Loucy (cell line): ENCODE measurements at regions not wholly inside any gene's neighbourhood (a gene's known extent, or its start where the extent isn't known, plus 50 kb on each side); places are given as distances from the start of the nearest gene placed in this dataset.

Experiments
- H2AFZ ChIP-seq: fragments of 200-600 bp; sonication (generic); 2 replicates; pipeline ENCODE4 v1.6.0; 2016; ENCODE audit warnings: antibody characterized with exemption, mild to moderate bottlenecking, low read length, moderate library complexity
- H3F3A ChIP-seq: fragments of 200-600 bp; 2 replicates; pipeline ENCODE4 v1.6.0; 2016; ENCODE audit warnings: antibody characterized with exemption, low read depth, mild to moderate bottlenecking
- H3K27me3 ChIP-seq: fragments of 200-600 bp; sonication (generic); 2 replicates; pipeline ENCODE4 v1.6.1; 2014; ENCODE audit warnings: low read length, mild to moderate bottlenecking; ENCODE audit not compliant: insufficient read depth, poor library complexity, severe bottlenecking
- H3K36me3 ChIP-seq: fragments of 200-600 bp; sonication (generic); 2 replicates; pipeline ENCODE4 v1.6.1; 2016; ENCODE audit warnings: low read length; ENCODE audit not compliant: insufficient read depth
- H3K4me1 ChIP-seq: fragments of 200-600 bp; sonication (generic); 2 replicates; pipeline ENCODE4 v1.5.1; 2014; ENCODE audit warnings: low read length, mild to moderate bottlenecking; ENCODE audit not compliant: insufficient read depth, poor library complexity, severe bottlenecking
- H3K4me2 ChIP-seq: fragments of 200-600 bp; sonication (generic); 2 replicates; pipeline ENCODE4 v1.6.0; 2014; ENCODE audit warnings: antibody characterized with exemption, low read length, low read depth, mild to moderate bottlenecking; ENCODE audit not compliant: poor library complexity, severe bottlenecking
- H3K4me3 ChIP-seq: fragments of 200-600 bp; sonication (generic); 2 replicates; pipeline ENCODE4 v1.5.1; 2014; ENCODE audit warnings: low read length, mild to moderate bottlenecking, mixed read lengths; ENCODE audit not compliant: poor library complexity, severe bottlenecking
- H3K79me2 ChIP-seq: fragments of 200-600 bp; sonication (generic); 2 replicates; pipeline ENCODE4 v1.6.1; 2014; ENCODE audit warnings: low read length; ENCODE audit not compliant: insufficient read depth
- H3K9ac ChIP-seq: fragments of 200-600 bp; sonication (generic); 2 replicates; pipeline ENCODE4 v1.6.0; 2014; ENCODE audit warnings: mild to moderate bottlenecking, low read depth, low read length, moderate library complexity; ENCODE audit not compliant: poor library complexity, severe bottlenecking
- H3K9me2 ChIP-seq: fragments of 200-600 bp; sonication (generic); replicated peaks from 2 replicates; pipeline ENCODE4 v1.6.1; 2016; ENCODE audit warnings: low read depth, low read length, mixed read lengths
- H3K9me3 ChIP-seq: fragments of 200-600 bp; sonication (generic); 2 replicates; pipeline ENCODE4 v1.6.1; 2014; ENCODE audit warnings: mild to moderate bottlenecking, antibody characterized with exemption, low read length, low read depth; ENCODE audit not compliant: insufficient read depth
- H4K20me1 ChIP-seq: fragments of 200-600 bp; sonication (generic); 2 replicates; pipeline ENCODE4 v1.6.0; 2014; ENCODE audit warnings: antibody characterized with exemption, low read length, mild to moderate bottlenecking; ENCODE audit not compliant: insufficient read depth, poor library complexity, severe bottlenecking
- CTCF ChIP-seq: fragments of 200-600 bp; sonication (generic); conservative IDR thresholded peaks from 2 replicates; pipeline ENCODE4 v1.5.1; 2014; ENCODE audit warnings: mild to moderate bottlenecking, antibody characterized with exemption, low read length
- EZH2phosphoT487 ChIP-seq: fragments of 200-600 bp; IDR thresholded peaks from 2 replicates; pipeline ENCODE4 v1.6.1; 2018; ENCODE audit warnings: antibody characterized with exemption, mild to moderate bottlenecking, moderate library complexity, borderline replicate concordance

GRCh38 chr17:83012200-83012785, 67.1 kb upstream of the METRNL start:
- Histone ChIP-seq H3K9me2 (no peaks in the 10 kb centered on the region), H3F3A (no peaks in the 10 kb centered on the region), H2AFZ (no peak overlapping the region), H3K79me2 (peaks cover 62% of the 10 kb centered on the region; the same call in 1 of the 2 replicates), H3K4me3 (no peak overlapping the region), H3K4me1 (peaks cover 19% of the 10 kb centered on the region), H3K36me3 (peaks cover 8% of the 10 kb centered on the region; the same call in 1 of the 2 replicates), H3K9ac (no peak overlapping the region), H3K4me2 (no peak overlapping the region), H3K27me3 (no peaks in the 10 kb centered on the region), H4K20me1 (peaks cover 32% of the 10 kb centered on the region), H3K9me3 (no peaks in the 10 kb centered on the region)
- TF ChIP-seq EZH2phosphoT487: no peak
- no peak for TF ChIP-seq CTCF

- no peaks in the 10 kb centered on the region for H3K9me2 ChIP-seq
- H4K20me1 ChIP-seq: peaks cover 28% of the 10 kb centered on the region
- H3K36me3 ChIP-seq: peaks cover 14% of the 10 kb centered on the region; the same call in 1 of the 2 replicates
- no peak overlapping the region for H3K4me3 ChIP-seq
- H3K79me2 ChIP-seq: peaks cover 71% of the 10 kb centered on the region; the same call in 1 of the 2 replicates
- no peaks in the 10 kb centered on the region for H3K9me3 ChIP-seq
- H3K4me1 ChIP-seq: peaks cover 11% of the 10 kb centered on the region
- no peak overlapping the region for H3K4me2 ChIP-seq
- TF ChIP-seq EZH2phosphoT487 (no peak), CTCF (no peak)
- H3K9ac ChIP-seq: no peak overlapping the region
- no peaks in the 10 kb centered on the region for H3F3A ChIP-seq
- no peaks in the 10 kb centered on the region for H3K27me3 ChIP-seq
- no peak overlapping the region for H2AFZ ChIP-seq
These were observed 66.3 kb upstream of the METRNL start for GRCh38 chr17:83012868-83013778.

- no peak overlapping the region for H3K9ac ChIP-seq
- TF ChIP-seq CTCF: no peak
- no peak for TF ChIP-seq EZH2phosphoT487
- H3K4me1 ChIP-seq: peaks cover 11% of the 10 kb centered on the region
These were observed 65.7 kb upstream of the METRNL start for GRCh38 chr17:83013779-83014117.

More at GRCh38 chr17:83013779-83014117, 65.7 kb upstream of the METRNL start:
- Histone ChIP-seq H3K79me2 (peaks cover 71% of the 10 kb centered on the region; the same call in 1 of the 2 replicates), H3K27me3 (no peaks in the 10 kb centered on the region), H3K9me3 (no peaks in the 10 kb centered on the region), H3F3A (no peaks in the 10 kb centered on the region), H3K4me2 (no peak overlapping the region), H4K20me1 (peaks cover 28% of the 10 kb centered on the region), H3K4me3 (no peak overlapping the region), H3K36me3 (peaks cover 19% of the 10 kb centered on the region; the same call in 1 of the 2 replicates), H3K9me2 (no peaks in the 10 kb centered on the region), H2AFZ (no peak overlapping the region)
